Transverse colon (tissue), 4 donors: ENCODE measurements at regions not wholly inside any gene's neighbourhood (a gene's known extent, or its start where the extent isn't known, plus 50 kb on each side); places are given as distances from the start of the nearest gene placed in this dataset.

Experiments
- DNase-seq: peaks from one replicate; pipeline ENCODE4 v3.0.0-alpha.2; 2019
- H3K27ac ChIP-seq, 4 donors: fragments of 200-600 bp; sonication (generic); 2 replicates each; pipeline ENCODE4 v1.5.1; 2016 to 2018; ENCODE audit warnings: inconsistent platforms in 4 of 4
- H3K27me3 ChIP-seq: fragments of 200-600 bp; sonication (generic); 2 replicates; pipeline ENCODE4 v1.5.1; 2017; ENCODE audit warnings: inconsistent platforms
- H3K36me3 ChIP-seq, 4 donors: fragments of 200-600 bp; sonication (generic); 2 replicates each; pipeline ENCODE4 v1.5.1; 2017 to 2019; ENCODE audit warnings: inconsistent platforms in 4 of 4
- H3K4me1 ChIP-seq, 4 donors: fragments of 200-600 bp; sonication (generic); 2 replicates each; pipeline ENCODE4 v1.5.1; 2017 to 2020; ENCODE audit warnings: inconsistent platforms in 4 of 4
- H3K4me3 ChIP-seq, 4 donors: fragments of 200-600 bp; sonication (generic); 1 replicate in 1 of 4; 2 replicates in 3 of 4; pipeline versions ENCODE4 v1.5.1 to v1.6.1; 2017 to 2019; ENCODE audit warnings: inconsistent platforms in 4 of 4
- H3K9me3 ChIP-seq, 2 donors: fragments of 200-600 bp; sonication (generic); 2 replicates each; pipeline ENCODE4 v1.5.1; 2017 to 2019; ENCODE audit warnings: inconsistent platforms in 2 of 2
- CTCF ChIP-seq, 5 experiments: fragments of 200-600 bp in 3 of 5; fragments of 450-650 bp in 2 of 5; sonication (generic) in 3 of 5; IDR thresholded peaks; 1 replicate in 2 of 5; 2 replicates in 3 of 5; pipeline ENCODE4 v1.5.1; 2016 to 2017; ENCODE audit warnings: antibody characterized with exemption in 5 of 5, inconsistent platforms in 3 of 5, mild to moderate bottlenecking in 2 of 5, moderate library complexity in 1 of 5
- EP300 ChIP-seq: sonication (generic); formaldehyde crosslinking; IDR thresholded peaks from one replicate; pipeline ENCODE4 v1.6.1; 2017; ENCODE audit warnings: antibody characterized with exemption, low read depth
- POLR2A ChIP-seq: fragments of 450-650 bp; IDR thresholded peaks from one replicate; pipeline ENCODE4 v1.6.1; 2016; ENCODE audit warnings: antibody characterized with exemption, mild to moderate bottlenecking, moderate library complexity
- POLR2AphosphoS5 ChIP-seq, 3 donors: sonication (generic); formaldehyde crosslinking; IDR thresholded peaks; one replicate each; pipeline ENCODE4 v1.6.1; 2016; ENCODE audit warnings: antibody characterized with exemption in 3 of 3
- WGBS, 2 donors: methylation state at CpG; one replicate each; pipeline ENCODE4 v1.1.5; 2018; ENCODE audit warnings: low coverage in 1 of 2; 5-methylcytosine and 5-hydroxymethylcytosine counted together
- in situ Hi-C, 4 donors: fragments of 200-750 bp; cut with MboI; loops; one replicate each; pipeline versions ENCODE4 v1.15.0 to v1.15.1; 2017; ENCODE audit warnings: low sequenced_read_pairs in 3 of 4, low pct_ligation_motif_present in 1 of 4, low pct_unique_long_range_greater_than_20kb in 1 of 4
- intact Hi-C: fragments of 100-400 bp; cut with DNase I; formaldehyde crosslinking; loops from one replicate; pipeline ENCODE4 v1.15.1; 2023; ENCODE audit warnings: low total_unique reads

- TF ChIP-seq CTCF (IDR thresholded peaks at IDR 0.05) (no peak), EP300 (no peak), POLR2A (no peak), POLR2AphosphoS5 (IDR thresholded peaks at IDR 0.05) (no peak)
- 66% methylated on average over 11 of the region's 11 CpGs; no CpG with 5 or more reads in 1 of the 2 donors for WGBS, 2 donors
- intact Hi-C loops: no loop called here
- H3K4me1 ChIP-seq: no peaks in the 10 kb centered on the region
- H3K9me3 ChIP-seq: no peaks in the 10 kb centered on the region
- in situ Hi-C loops: no loop called here
- H3K27me3 ChIP-seq: no peaks in the 10 kb centered on the region
- no peak for DNase-seq
- no peak overlapping the region for H3K4me3 ChIP-seq
- no peak overlapping the region for H3K27ac ChIP-seq
- H3K36me3 ChIP-seq: no peaks in the 10 kb centered on the region
These were observed 144.3 kb downstream of the MIS18A start for GRCh38 chr21:32134441-32135130.

- TF ChIP-seq POLR2A (no peak), POLR2AphosphoS5 (IDR thresholded peaks at IDR 0.05) (no peak), EP300 (no peak), CTCF (IDR thresholded peaks at IDR 0.05) (no peak)
- WGBS, 2 donors: 47 to 61% methylated on average over 2 of the region's 2 CpGs
- Histone ChIP-seq H3K4me3 (no peak overlapping the region), H3K27ac (no peak overlapping the region), H3K36me3 (no peaks in the 10 kb centered on the region), H3K4me1 (no peaks in the 10 kb centered on the region), H3K9me3 (no peaks in the 10 kb centered on the region), H3K27me3 (no peaks in the 10 kb centered on the region)
- intact Hi-C loops: no loop called here
- DNase-seq: no peak
- in situ Hi-C loops: no loop called here
These were observed 146.0 kb downstream of the MIS18A start for GRCh38 chr21:32132881-32133280.

GRCh38 chr21:32132409-32132808, 146.4 kb downstream of the MIS18A start:
- Histone ChIP-seq H3K9me3 (no peaks in the 10 kb centered on the region), H3K27me3 (no peaks in the 10 kb centered on the region), H3K36me3 (no peaks in the 10 kb centered on the region), H3K4me3 (no peak overlapping the region), H3K27ac (no peak overlapping the region), H3K4me1 (no peaks in the 10 kb centered on the region)
- 75 to 82% methylated on average over 2 to 3 of the region's 3 CpGs for WGBS, 2 donors
- in situ Hi-C loops: no loop called here
- intact Hi-C loops: no loop called here
- TF ChIP-seq CTCF (IDR thresholded peaks at IDR 0.05): no peak
- no peak for TF ChIP-seq POLR2AphosphoS5 (IDR thresholded peaks at IDR 0.05)
- TF ChIP-seq EP300: no peak
- no peak for TF ChIP-seq POLR2A
- DNase-seq: no peak

- H3K27me3 ChIP-seq: no peaks in the 10 kb centered on the region
- no peaks in the 10 kb centered on the region for H3K4me1 ChIP-seq
- H3K4me3 ChIP-seq: no peak overlapping the region
- H3K9me3 ChIP-seq: no peaks in the 10 kb centered on the region
- intact Hi-C loops (no loop called here), in situ Hi-C loops (no loop called here)
- 54 to 64% methylated on average over 3 to 5 of the region's 5 CpGs for WGBS, 2 donors
- H3K27ac ChIP-seq: no peak overlapping the region
- H3K36me3 ChIP-seq: no peaks in the 10 kb centered on the region
- no peak for DNase-seq
- no peak for TF ChIP-seq CTCF (IDR thresholded peaks at IDR 0.05)
- TF ChIP-seq POLR2A: no peak
- no peak for TF ChIP-seq EP300
- TF ChIP-seq POLR2AphosphoS5 (IDR thresholded peaks at IDR 0.05): no peak
These were observed 146.9 kb downstream of the MIS18A start for GRCh38 chr21:32131960-32132359.
